A549 (cell line): ENCODE measurements at regions not wholly inside any gene's neighbourhood (a gene's known extent, or its start where the extent isn't known, plus 50 kb on each side); places are given as distances from the start of the nearest gene placed in this dataset.

Source experiments
- CTCF ChIP-seq: fragments of >200 bp; sonication (Bioruptor Twin); formaldehyde crosslinking; IDR thresholded peaks from 3 replicates; pipeline ENCODE4 v1.5.1; 2016
- EP300 ChIP-seq, 2 experiments: fragments of >200 bp; sonication (Bioruptor Twin); formaldehyde crosslinking; IDR thresholded peaks; 2 replicates in 1 of 2; 3 replicates in 1 of 2; pipeline ENCODE4 v1.6.1; 2016 to 2017
- FOSL2 ChIP-seq, 2 experiments: fragments of 450-650 bp in 1 of 2; fragments of >200 bp in 1 of 2; sonication (Bioruptor Twin) in 1 of 2; formaldehyde crosslinking; IDR thresholded peaks; 2 replicates each; pipeline versions ENCODE4 v1.5.0 to v1.6.1; 2016 to 2020; ENCODE audit warnings: mild to moderate bottlenecking in 1 of 2, moderate library complexity in 1 of 2
- HDAC2 ChIP-seq: fragments of 200-600 bp; sonication (generic); IDR thresholded peaks from 2 replicates; pipeline ENCODE4 v1.6.1; 2016
- MAX ChIP-seq: IDR thresholded peaks from 2 replicates; pipeline ENCODE4 v1.6.1; 2012
- POLR2A ChIP-seq: IDR thresholded peaks from 2 replicates; pipeline ENCODE4 v1.6.1; 2012; ENCODE audit warnings: mild to moderate bottlenecking, low read length

GRCh38 chr13:53105477-53105876, 76.9 kb downstream of the OLFM4 start:
- TF ChIP-seq FOSL2 (IDR thresholded peaks at IDR 0.05) = no peak
- TF ChIP-seq FOSL2 (CRISPR knock-in tag; IDR thresholded peaks at IDR 0.05) = no peak
- no peak for TF ChIP-seq CTCF
- no peak for TF ChIP-seq HDAC2
- TF ChIP-seq MAX = no peak
- TF ChIP-seq POLR2A = no peak
- no peak for TF ChIP-seq EP300 (IDR thresholded peaks at IDR 0.05)
